Skeletal muscle cell (primary cell): ENCODE measurements at regions not wholly inside any gene's neighbourhood (a gene's known extent, or its start where the extent isn't known, plus 50 kb on each side); places are given as distances from the start of the nearest gene placed in this dataset.

Source experiments
- DNase-seq: peaks from one replicate; pipeline ENCODE4 v3.0.0-alpha.2; 2010; ENCODE audit warnings: low read depth
- H3K4me3 ChIP-seq: 2 replicates; pipeline ENCODE4 v1.5.1; 2011; ENCODE audit warnings: low read depth, mild to moderate bottlenecking, control low read depth, low read length, moderate library complexity

GRCh38 chr9:20070336-20070735 is 281.5 kb upstream of the SLC24A2 start:
- no peak for DNase-seq
- no peak overlapping the region for H3K4me3 ChIP-seq

DNA sequence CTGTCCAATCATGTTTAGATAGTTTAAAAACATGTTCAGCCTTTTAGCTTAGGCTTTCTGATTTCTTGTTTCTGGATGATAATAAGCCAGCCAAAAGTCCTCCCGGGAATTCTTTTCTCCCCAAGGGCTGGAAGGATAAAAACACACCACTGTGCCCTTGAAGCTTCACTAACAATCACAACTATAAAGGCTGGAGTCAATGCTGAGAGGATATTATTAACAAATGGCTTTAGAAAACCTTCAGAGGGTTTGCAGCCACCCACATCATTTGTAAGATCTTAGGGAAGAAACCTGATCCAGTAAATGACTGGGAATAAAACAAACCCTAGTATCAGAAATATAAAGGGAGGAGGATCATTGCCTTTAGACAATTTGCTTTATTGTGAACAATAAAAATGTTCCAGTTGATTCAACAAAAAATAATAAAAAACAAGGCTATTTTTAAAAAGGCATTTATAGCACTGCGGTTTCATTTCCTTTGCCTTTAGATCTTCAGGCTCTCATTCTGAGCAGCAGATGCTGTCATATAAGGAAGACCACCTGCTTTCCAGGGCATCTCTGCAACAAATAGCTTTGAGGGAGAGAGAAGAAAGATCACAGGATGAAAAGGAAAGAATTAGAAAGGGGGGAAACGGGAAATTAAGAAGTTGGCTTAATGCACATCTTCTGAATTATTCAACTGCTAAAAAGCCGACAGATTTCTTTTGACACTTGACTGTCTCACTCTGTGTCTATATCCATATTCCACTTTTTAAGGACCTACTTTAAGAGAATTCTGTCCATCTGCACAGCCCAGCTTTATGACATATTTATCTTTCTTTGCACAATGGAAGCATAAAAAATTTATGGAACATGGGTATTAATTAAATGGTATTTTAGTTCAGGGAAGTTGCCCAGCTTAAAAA is 277.2 kb upstream of the SLC24A2 start:
- H3K4me3 ChIP-seq: no peak overlapping the region
- DNase-seq: no peak

DNA sequence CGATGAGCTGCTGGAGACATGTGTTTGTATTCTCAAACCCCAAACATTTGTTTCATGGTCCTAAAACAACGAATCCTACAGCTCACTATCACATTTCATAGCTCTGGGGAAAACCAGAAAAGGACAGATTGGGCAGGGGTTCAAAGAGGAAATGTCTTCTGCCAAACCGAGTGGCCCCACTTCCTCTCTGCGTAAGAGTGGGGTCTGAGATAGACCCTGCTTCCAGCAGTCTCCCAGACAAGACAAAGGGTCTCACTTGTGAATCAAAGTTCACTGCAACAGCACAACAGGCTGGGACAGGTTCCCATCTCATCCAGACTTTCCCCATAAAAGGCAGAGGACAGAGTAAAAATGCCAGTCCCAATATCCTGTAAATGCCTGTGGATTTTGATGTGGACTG is 276.2 kb upstream of the SLC24A2 start:
- no peak overlapping the region for H3K4me3 ChIP-seq
- no peak for DNase-seq

DNA sequence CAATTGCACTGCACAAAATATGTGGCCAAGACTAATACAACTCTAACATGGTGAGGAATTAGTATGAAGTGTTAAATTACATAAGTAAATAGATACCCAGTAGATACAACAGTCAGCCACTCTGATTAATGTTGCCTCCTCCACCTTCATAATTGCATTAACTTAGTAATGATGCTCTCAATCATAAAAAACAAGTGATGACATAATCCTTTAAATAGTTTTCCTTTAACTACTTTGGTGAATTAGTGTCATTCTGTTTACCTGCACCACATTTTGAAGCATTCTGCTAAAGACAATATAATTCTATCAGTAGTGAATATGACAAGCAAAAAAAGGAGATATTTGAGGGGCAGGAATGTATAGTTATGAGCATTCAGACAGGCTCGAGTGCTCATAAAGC is 265.9 kb upstream of the SLC24A2 start:
- H3K4me3 ChIP-seq: no peak overlapping the region
- DNase-seq: no peak

- DNase-seq: no peak
- H3K4me3 ChIP-seq: no peak overlapping the region
Observed at GRCh38 chr9:20048985-20049384, 260.1 kb upstream of the SLC24A2 start.

GRCh38 chr9:20048437-20048836 is 259.6 kb upstream of the SLC24A2 start:
- H3K4me3 ChIP-seq: no peak overlapping the region
- DNase-seq: no peak

- DNase-seq: no peak
Observed at GRCh38 chr9:20044686-20045085, 255.8 kb upstream of the SLC24A2 start.

DNA sequence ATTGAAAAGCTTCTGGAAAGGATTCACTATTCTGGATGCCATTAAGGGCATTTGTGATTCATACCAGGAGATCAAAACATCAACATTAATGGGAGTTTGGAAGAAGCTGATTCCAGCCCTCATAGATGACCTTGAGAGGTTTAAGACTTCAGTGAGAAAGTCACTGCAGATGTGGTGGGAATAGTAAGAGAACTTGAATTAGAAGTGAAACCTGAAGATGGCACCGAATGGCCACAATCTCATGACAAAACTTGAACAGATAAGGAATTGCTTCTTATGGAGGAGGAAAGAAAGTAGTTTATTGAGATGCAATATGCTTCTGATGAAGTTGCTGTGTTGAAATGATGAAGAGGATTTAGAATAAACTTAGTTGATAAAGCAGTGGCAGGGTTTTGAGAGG is 254.6 kb upstream of the SLC24A2 start:
- H3K4me3 ChIP-seq: no peak overlapping the region
- DNase-seq: no peak

More at GRCh38 chr9:20044686-20045085, 255.8 kb upstream of the SLC24A2 start:
- no peak overlapping the region for H3K4me3 ChIP-seq

DNA sequence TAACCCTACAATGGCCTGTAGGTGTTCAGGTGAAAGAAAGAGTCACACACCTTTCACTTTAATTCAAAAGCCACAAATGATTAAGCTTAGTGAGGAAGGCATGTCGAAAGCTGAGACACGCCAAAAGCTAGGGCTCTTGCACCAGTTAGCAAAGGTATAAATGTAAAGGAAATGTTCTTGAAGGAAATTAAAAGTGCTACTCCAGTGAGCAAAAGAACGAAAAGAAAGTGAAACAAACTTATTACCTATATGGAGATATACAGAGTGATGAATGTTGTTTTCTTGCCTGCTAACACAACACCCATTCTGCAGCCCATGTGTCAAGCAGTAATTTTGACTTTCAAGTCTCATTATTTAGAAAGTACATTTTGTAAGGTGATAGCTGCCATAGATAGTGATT is 254.2 kb upstream of the SLC24A2 start:
- no peak for DNase-seq
- H3K4me3 ChIP-seq: no peak overlapping the region

- H3K4me3 ChIP-seq: no peak overlapping the region
- DNase-seq: no peak
Observed at GRCh38 chr9:20042128-20042711, 253.4 kb upstream of the SLC24A2 start.

GRCh38 chr9:20041697-20042081 is 252.9 kb upstream of the SLC24A2 start:
- no peak for DNase-seq
- no peak overlapping the region for H3K4me3 ChIP-seq

DNA sequence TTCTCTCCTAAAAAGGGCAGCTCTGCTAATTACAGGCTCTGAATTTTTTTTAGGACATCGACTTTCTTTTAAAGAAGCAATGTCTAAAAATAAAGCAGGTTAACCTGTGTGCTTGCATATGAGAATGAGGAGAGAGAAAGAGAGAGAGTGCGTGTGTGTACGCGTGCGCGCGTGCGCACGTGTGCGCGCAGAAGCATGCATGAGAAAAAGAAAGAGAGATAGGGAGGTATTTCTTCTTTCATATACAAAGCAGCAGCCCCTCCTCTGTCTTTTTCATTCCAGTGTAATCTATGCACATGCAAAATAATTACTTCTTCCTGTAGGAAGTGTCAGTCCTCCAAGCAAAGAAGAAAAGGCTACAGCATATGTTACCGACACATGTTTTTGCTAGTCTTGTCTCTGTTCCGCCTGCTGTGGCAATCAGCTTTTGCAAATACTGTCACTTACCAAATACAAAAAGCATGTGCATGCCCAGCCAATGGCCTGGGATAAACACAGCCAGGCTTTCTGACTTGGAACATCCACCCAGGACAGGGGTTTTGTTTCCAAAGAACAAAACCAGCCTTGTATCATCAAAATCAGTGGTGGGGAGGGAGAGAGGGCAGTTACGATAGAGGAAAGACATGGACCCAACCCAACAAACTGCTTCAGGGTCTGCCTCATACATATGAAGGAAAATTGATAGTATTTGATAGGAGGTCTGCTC is 252.3 kb upstream of the SLC24A2 start:
- H3K4me3 ChIP-seq: peak overlapping the region; percentile 2
- no peak for DNase-seq

GRCh38 chr9:20037699-20038098 is 248.9 kb upstream of the SLC24A2 start:
- no peak for DNase-seq
- no peak overlapping the region for H3K4me3 ChIP-seq

GRCh38 chr9:20033511-20033910 is 244.7 kb upstream of the SLC24A2 start:
- H3K4me3 ChIP-seq: no peak overlapping the region
- DNase-seq: no peak

DNA sequence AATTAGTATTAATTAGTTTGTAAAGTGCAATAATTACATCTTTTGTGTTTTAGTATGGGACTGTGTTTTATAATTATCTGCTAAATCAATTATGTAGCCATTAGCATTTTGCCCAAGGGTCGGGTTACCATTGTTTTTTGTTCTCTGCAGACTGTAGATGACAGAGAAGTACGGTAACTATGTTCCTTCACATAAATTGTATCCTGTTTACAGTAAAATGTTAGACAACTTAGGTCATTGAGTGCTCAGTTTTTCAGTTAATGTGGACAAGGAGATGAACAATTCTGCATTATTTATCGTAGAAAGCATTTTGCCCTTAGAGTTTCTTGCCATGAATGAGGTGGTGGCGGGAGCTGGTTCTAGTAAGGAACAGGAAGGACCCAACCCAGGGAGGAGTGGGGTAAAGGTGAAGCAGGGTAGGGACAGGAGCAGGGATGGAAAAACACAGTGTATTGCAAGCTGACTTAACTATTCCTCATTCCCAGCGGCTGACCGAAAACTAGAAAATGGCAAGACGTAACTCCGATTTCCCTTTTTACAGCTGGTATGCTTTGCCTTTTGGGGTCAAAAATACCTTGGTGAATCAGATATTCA is 243.7 kb upstream of the SLC24A2 start:
- H3K4me3 ChIP-seq: no peak overlapping the region
- DNase-seq: peak; percentile 11

DNA sequence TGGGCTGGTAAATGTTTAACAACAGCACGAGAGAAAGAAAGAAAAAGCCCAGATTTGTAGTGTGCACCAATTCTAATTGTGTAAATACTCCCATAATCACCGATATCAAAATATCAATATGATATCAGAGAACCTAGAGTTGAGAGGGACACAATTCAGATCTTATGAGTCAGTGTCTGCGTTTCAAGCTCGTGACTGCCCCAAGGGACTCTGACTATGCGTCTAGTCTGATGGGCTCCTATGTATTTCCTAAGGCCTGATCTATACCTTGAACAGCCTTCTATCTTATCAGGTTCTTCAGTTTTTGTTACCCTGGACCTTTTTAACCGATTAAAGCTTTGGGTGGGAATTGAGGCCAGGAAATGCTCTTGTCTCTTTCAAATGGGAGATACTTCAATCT is 243.0 kb upstream of the SLC24A2 start:
- no peak overlapping the region for H3K4me3 ChIP-seq
- peak; percentile 21 for DNase-seq

DNA sequence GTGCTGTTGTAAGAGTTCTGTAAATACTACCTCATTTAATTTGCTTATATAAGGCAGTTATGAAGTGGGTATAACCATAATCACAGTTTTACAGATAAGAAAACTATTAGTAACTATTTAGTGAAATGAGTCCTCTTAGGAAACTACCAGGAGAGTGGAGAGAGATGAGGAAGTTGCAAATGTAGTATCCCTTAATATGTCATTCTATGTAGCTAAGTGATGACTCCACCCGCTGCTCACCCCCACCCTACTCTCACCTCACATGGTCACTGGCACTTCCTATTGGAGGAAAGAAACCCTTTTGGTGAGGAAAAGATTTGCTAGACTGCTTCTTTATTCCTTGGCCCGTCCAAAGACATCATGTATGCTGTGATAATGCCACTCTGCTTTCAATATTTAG is 241.8 kb upstream of the SLC24A2 start:
- no peak for DNase-seq
- H3K4me3 ChIP-seq: no peak overlapping the region

DNA sequence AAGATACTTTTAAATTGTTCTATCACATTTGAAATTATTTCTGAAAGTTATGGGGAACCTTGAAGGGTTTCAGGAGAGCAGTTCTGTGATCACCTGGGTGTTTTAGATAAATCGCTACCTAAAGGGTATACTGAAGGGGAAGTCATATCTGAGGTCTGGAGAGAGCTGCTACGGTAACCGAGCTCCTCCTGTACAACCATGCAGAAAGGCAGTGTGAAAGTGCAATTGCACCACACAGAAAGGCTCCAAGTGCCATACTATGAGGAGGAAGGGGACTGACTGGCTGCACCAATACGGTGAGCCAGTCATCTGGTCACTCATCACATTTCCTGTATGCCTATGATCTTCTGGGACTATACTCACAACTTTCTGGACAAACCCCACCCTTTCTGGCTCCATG is 241.4 kb upstream of the SLC24A2 start:
- no peak for DNase-seq
- H3K4me3 ChIP-seq: no peak overlapping the region

GRCh38 chr9:20028849-20029231 is 240.0 kb upstream of the SLC24A2 start:
- no peak overlapping the region for H3K4me3 ChIP-seq
- no peak for DNase-seq

- DNase-seq: no peak
- no peak overlapping the region for H3K4me3 ChIP-seq
Observed at GRCh38 chr9:20028192-20028848, 239.5 kb upstream of the SLC24A2 start.
